ENCODE measurements at regions not wholly inside any gene's neighbourhood (a gene's known extent, or its start where the extent isn't known, plus 50 kb on each side); places are given as distances from the start of the nearest gene placed in this dataset.

DNA sequence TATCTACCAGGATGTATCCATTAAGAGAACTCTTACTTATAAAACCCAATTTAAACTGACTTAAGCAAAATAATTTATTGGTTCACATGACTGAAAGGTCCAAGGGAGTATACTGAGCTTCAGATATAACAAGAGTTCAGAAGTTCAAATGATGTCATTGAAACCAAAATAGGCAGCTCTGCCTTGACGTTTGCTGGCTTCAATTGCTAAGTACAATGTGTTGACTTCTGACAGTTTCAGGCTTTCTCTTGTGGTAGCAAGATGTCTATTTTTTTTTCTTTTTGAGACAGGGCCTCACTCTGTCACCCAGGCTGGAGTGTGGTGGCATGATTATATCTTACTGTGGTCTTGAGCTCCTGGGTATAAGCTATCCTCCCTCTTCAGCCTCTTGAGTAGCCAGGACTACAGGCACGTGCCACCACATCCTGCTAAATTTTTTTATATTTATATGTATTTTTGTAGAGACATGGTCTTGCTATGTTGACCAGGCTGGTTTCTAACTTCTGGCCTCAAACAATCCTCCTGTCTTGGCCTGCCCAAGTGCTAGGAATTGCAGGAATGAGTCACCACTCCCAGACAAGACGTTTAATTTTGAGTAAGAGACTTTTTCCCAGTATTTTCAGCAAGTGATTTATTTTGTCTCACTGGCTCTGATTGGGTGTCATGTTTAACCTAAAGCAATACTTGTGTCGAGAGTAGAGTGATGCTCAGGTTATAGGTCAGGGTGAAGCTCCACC lies 184.8 kb downstream of the NR4A2 start:
- no peak overlapping the region for H3K9ac ChIP-seq (ENCODE audit: insufficient read depth, low read length)
- DNase-seq (ENCODE audit: low read depth in 2 of 2): peak; percentile 2 to 34
- no peaks in the 10 kb centered on the region for H4K20me1 ChIP-seq (ENCODE audit: control insufficient read depth, extremely low read depth, insufficient read depth, low read length)
- no peaks in the 10 kb centered on the region for H3K79me2 ChIP-seq (ENCODE audit: control insufficient read depth, insufficient read depth, low read length)
- H3K4me3 ChIP-seq (replicated peaks in 1 of 4; ENCODE audit: control extremely low read depth in 1 of 4, insufficient read depth in 1 of 4, low read depth in 3 of 4, low read length in 4 of 4): no peak overlapping the region
- no peak overlapping the region for H3K27ac ChIP-seq (ENCODE audit: insufficient read depth, low read length)
- H3K4me2 ChIP-seq (ENCODE audit: extremely low read depth, insufficient read depth, low read length): no peak overlapping the region
- H3K4me1 ChIP-seq (ENCODE audit: control insufficient read depth, extremely low read depth, insufficient read depth, low read length): no peaks in the 10 kb centered on the region
- no peaks in the 10 kb centered on the region for H3K36me3 ChIP-seq (ENCODE audit: control insufficient read depth, insufficient read depth, low read length)
- H3K9me3 ChIP-seq (ENCODE audit: control insufficient read depth, insufficient read depth, low read depth, low read length): no peaks in the 10 kb centered on the region
- TF ChIP-seq EZH2 (IDR thresholded peaks at IDR 0.05; ENCODE audit: low read length, missing control alignments): no peak
- TF ChIP-seq, protein P1, sequence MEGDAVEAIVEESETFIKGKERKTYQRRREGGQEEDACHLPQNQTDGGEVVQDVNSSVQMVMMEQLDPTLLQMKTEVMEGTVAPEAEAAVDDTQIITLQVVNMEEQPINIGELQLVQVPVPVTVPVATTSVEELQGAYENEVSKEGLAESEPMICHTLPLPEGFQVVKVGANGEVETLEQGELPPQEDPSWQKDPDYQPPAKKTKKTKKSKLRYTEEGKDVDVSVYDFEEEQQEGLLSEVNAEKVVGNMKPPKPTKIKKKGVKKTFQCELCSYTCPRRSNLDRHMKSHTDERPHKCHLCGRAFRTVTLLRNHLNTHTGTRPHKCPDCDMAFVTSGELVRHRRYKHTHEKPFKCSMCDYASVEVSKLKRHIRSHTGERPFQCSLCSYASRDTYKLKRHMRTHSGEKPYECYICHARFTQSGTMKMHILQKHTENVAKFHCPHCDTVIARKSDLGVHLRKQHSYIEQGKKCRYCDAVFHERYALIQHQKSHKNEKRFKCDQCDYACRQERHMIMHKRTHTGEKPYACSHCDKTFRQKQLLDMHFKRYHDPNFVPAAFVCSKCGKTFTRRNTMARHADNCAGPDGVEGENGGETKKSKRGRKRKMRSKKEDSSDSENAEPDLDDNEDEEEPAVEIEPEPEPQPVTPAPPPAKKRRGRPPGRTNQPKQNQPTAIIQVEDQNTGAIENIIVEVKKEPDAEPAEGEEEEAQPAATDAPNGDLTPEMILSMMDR (conservative IDR thresholded peaks at IDR 0.05 in 1 of 2, IDR thresholded peaks at IDR 0.05 in 1 of 2; ENCODE audit: low read depth in 1 of 2, low read length in 2 of 2): no peak
- H3K27me3 ChIP-seq (ENCODE audit: control insufficient read depth, insufficient read depth, low read length): no peaks in the 10 kb centered on the region
- no peak overlapping the region for H2AFZ ChIP-seq (ENCODE audit: low read length)

DNA sequence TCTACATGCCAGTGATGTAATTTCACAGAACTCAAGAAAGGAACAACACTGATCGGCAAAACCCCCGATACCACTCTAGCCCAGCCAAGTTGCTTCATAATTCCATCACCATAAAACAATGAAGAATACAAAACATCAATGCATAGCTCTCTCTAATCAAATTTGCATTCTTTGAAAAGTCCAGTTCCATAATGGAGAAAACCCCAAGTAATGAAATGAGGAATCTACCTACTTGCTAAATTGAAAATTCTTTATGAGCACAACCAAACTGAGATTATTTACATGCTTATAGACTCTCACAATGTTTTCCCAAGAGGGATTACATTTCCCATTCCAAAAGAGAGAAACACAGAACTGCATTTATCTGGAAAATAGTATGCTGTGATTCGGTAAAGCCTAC lies 186.5 kb downstream of the NR4A2 start:
- no peak overlapping the region for H3K4me2 ChIP-seq (ENCODE audit: extremely low read depth, insufficient read depth, low read length)
- H2AFZ ChIP-seq (ENCODE audit: low read length): no peak overlapping the region
- TF ChIP-seq EZH2 (IDR thresholded peaks at IDR 0.05; ENCODE audit: low read length, missing control alignments): no peak
- TF ChIP-seq, protein P1 (conservative IDR thresholded peaks at IDR 0.05 in 1 of 2, IDR thresholded peaks at IDR 0.05 in 1 of 2; ENCODE audit: low read depth in 1 of 2, low read length in 2 of 2): no peak
- H3K27ac ChIP-seq (ENCODE audit: insufficient read depth, low read length): no peak overlapping the region
- DNase-seq (ENCODE audit: low read depth in 2 of 2): no peak
- no peaks in the 10 kb centered on the region for H3K9me3 ChIP-seq (ENCODE audit: control insufficient read depth, insufficient read depth, low read depth, low read length)
- H3K36me3 ChIP-seq (ENCODE audit: control insufficient read depth, insufficient read depth, low read length): no peaks in the 10 kb centered on the region
- no peaks in the 10 kb centered on the region for H3K27me3 ChIP-seq (ENCODE audit: control insufficient read depth, insufficient read depth, low read length)
- no peaks in the 10 kb centered on the region for H3K4me1 ChIP-seq (ENCODE audit: control insufficient read depth, extremely low read depth, insufficient read depth, low read length)
- H3K79me2 ChIP-seq (ENCODE audit: control insufficient read depth, insufficient read depth, low read length): no peaks in the 10 kb centered on the region
- no peak overlapping the region for H3K4me3 ChIP-seq (replicated peaks in 1 of 4; ENCODE audit: control extremely low read depth in 1 of 4, insufficient read depth in 1 of 4, low read depth in 3 of 4, low read length in 4 of 4)
- H3K9ac ChIP-seq (ENCODE audit: insufficient read depth, low read length): no peak overlapping the region
- H4K20me1 ChIP-seq (ENCODE audit: control insufficient read depth, extremely low read depth, insufficient read depth, low read length): no peaks in the 10 kb centered on the region

GRCh38 chr2:156145469-156145868 lies 187.1 kb downstream of the NR4A2 start:
- H2AFZ ChIP-seq (ENCODE audit: low read length): no peak overlapping the region
- H3K4me3 ChIP-seq (replicated peaks in 1 of 4; ENCODE audit: control extremely low read depth in 1 of 4, insufficient read depth in 1 of 4, low read depth in 3 of 4, low read length in 4 of 4): no peak overlapping the region
- no peak overlapping the region for H3K4me2 ChIP-seq (ENCODE audit: extremely low read depth, insufficient read depth, low read length)
- no peak overlapping the region for H3K27ac ChIP-seq (ENCODE audit: insufficient read depth, low read length)
- no peak overlapping the region for H3K9ac ChIP-seq (ENCODE audit: insufficient read depth, low read length)
- TF ChIP-seq EZH2 (IDR thresholded peaks at IDR 0.05; ENCODE audit: low read length, missing control alignments): no peak
- TF ChIP-seq, protein P1 (conservative IDR thresholded peaks at IDR 0.05 in 1 of 2, IDR thresholded peaks at IDR 0.05 in 1 of 2; ENCODE audit: low read depth in 1 of 2, low read length in 2 of 2): no peak
- H4K20me1 ChIP-seq (ENCODE audit: control insufficient read depth, extremely low read depth, insufficient read depth, low read length): no peaks in the 10 kb centered on the region
- H3K27me3 ChIP-seq (ENCODE audit: control insufficient read depth, insufficient read depth, low read length): no peaks in the 10 kb centered on the region
- no peaks in the 10 kb centered on the region for H3K4me1 ChIP-seq (ENCODE audit: control insufficient read depth, extremely low read depth, insufficient read depth, low read length)
- H3K36me3 ChIP-seq (ENCODE audit: control insufficient read depth, insufficient read depth, low read length): no peaks in the 10 kb centered on the region
- H3K9me3 ChIP-seq (ENCODE audit: control insufficient read depth, insufficient read depth, low read depth, low read length): no peaks in the 10 kb centered on the region
- DNase-seq (ENCODE audit: low read depth in 2 of 2): no peak
- no peaks in the 10 kb centered on the region for H3K79me2 ChIP-seq (ENCODE audit: control insufficient read depth, insufficient read depth, low read length)

All from fibroblast of lung (primary cell).